Ovary (tissue), 3 donors: ENCODE measurements at regions not wholly inside any gene's neighbourhood (a gene's known extent, or its start where the extent isn't known, plus 50 kb on each side); places are given as distances from the start of the nearest gene placed in this dataset.

Experiments
- POLR2A ChIP-seq: fragments of 450-650 bp; IDR thresholded peaks from one replicate; pipeline ENCODE4 v1.6.1; 2017; ENCODE audit warnings: antibody characterized with exemption, mild to moderate bottlenecking, moderate library complexity
- TF ChIP-seq, protein P1 (sequence below), 3 donors: fragments of 450-650 bp in 2 of 3; fragments of 200-600 bp in 1 of 3; IDR thresholded peaks; one replicate each; pipeline versions ENCODE4 v1.5.1 to v1.8.0; 2016 to 2022; ENCODE audit warnings: antibody characterized with exemption in 3 of 3, mild to moderate bottlenecking in 1 of 3
- donor health status: DM: no; HTN: no; CAD: no.

DNA sequence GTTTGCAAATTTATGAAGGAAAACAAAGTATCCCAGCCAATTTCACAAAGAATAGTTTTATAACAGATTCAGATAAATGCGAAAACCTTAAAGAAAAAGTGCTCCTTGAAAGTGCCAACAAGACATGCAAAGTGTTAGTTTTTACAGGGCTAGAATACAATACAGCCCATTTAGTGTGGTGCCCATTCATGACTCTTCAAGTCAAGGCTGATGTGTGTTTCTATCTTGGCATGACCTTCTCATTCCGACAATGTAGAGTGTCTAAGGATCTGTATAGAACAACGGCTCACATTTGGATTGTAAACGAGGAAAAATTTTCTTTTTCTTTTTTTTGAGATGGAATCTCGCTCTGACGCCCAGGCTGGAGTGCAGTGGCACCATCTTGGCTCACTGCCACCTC, 205.2 kb upstream of the SEMA6A start:
- no peak for TF ChIP-seq POLR2A
- TF ChIP-seq, protein P1, sequence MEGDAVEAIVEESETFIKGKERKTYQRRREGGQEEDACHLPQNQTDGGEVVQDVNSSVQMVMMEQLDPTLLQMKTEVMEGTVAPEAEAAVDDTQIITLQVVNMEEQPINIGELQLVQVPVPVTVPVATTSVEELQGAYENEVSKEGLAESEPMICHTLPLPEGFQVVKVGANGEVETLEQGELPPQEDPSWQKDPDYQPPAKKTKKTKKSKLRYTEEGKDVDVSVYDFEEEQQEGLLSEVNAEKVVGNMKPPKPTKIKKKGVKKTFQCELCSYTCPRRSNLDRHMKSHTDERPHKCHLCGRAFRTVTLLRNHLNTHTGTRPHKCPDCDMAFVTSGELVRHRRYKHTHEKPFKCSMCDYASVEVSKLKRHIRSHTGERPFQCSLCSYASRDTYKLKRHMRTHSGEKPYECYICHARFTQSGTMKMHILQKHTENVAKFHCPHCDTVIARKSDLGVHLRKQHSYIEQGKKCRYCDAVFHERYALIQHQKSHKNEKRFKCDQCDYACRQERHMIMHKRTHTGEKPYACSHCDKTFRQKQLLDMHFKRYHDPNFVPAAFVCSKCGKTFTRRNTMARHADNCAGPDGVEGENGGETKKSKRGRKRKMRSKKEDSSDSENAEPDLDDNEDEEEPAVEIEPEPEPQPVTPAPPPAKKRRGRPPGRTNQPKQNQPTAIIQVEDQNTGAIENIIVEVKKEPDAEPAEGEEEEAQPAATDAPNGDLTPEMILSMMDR (IDR thresholded peaks at IDR 0.05): no peak
